ENCODE measurements at regions not wholly inside any gene's neighbourhood (a gene's known extent, or its start where the extent isn't known, plus 50 kb on each side); places are given as distances from the start of the nearest gene placed in this dataset.

- no peaks in the 10 kb centered on the region for H3F3A ChIP-seq (ENCODE audit: control insufficient read depth, insufficient read depth)
- TF ChIP-seq CTCF (IDR thresholded peaks at IDR 0.05; ENCODE audit: low read depth, low read length, poor library complexity, severe bottlenecking) (no peak), EZH2phosphoT487 (IDR thresholded peaks at IDR 0.05; ENCODE audit: borderline replicate concordance, low read length) (no peak)
- no peak overlapping the region for H3K4me3 ChIP-seq (ENCODE audit: low read length)
- H4K20me1 ChIP-seq (ENCODE audit: control insufficient read depth, insufficient read depth, low read depth, low read length) = no peaks in the 10 kb centered on the region
- no peaks in the 10 kb centered on the region for H3K36me3 ChIP-seq (ENCODE audit: control insufficient read depth, low read length)
- H3K27ac ChIP-seq (ENCODE audit: low read depth, low read length) = no peak overlapping the region
- H3K27me3 ChIP-seq (ENCODE audit: control insufficient read depth, low read length) = no peaks in the 10 kb centered on the region
- H3K9me2 ChIP-seq (replicated peaks; ENCODE audit: control insufficient read depth, low read length) = no peaks in the 10 kb centered on the region
- no peaks in the 10 kb centered on the region for H3K9me3 ChIP-seq (ENCODE audit: control insufficient read depth, insufficient read depth, low read length)
- H3K4me1 ChIP-seq (ENCODE audit: control insufficient read depth, low read length) = no peaks in the 10 kb centered on the region
- H3K79me2 ChIP-seq (ENCODE audit: control insufficient read depth, low read length) = no peaks in the 10 kb centered on the region
- no peak overlapping the region for H3K4me2 ChIP-seq (ENCODE audit: low read length)
Observed at GRCh38 chr5:121188849-121189248, 662.8 kb upstream of the FTMT start.

- Histone ChIP-seq H3F3A (ENCODE audit: control insufficient read depth, insufficient read depth) (no peaks in the 10 kb centered on the region), H3K36me3 (ENCODE audit: control insufficient read depth, low read length) (no peaks in the 10 kb centered on the region), H3K9me3 (ENCODE audit: control insufficient read depth, insufficient read depth, low read length) (no peaks in the 10 kb centered on the region), H4K20me1 (ENCODE audit: control insufficient read depth, insufficient read depth, low read depth, low read length) (no peaks in the 10 kb centered on the region), H3K4me1 (ENCODE audit: control insufficient read depth, low read length) (no peaks in the 10 kb centered on the region), H3K27me3 (ENCODE audit: control insufficient read depth, low read length) (no peaks in the 10 kb centered on the region), H3K9me2 (replicated peaks; ENCODE audit: control insufficient read depth, low read length) (no peaks in the 10 kb centered on the region), H3K4me3 (ENCODE audit: low read length) (no peak overlapping the region), H3K27ac (ENCODE audit: low read depth, low read length) (no peak overlapping the region), H3K4me2 (ENCODE audit: low read length) (no peak overlapping the region), H3K79me2 (ENCODE audit: control insufficient read depth, low read length) (no peaks in the 10 kb centered on the region)
- TF ChIP-seq EZH2phosphoT487 (IDR thresholded peaks at IDR 0.05; ENCODE audit: borderline replicate concordance, low read length) (no peak), CTCF (IDR thresholded peaks at IDR 0.05; ENCODE audit: low read depth, low read length, poor library complexity, severe bottlenecking) (no peak)
Observed at GRCh38 chr5:121189342-121190305, 662.1 kb upstream of the FTMT start.

- Histone ChIP-seq H4K20me1 (ENCODE audit: control insufficient read depth, insufficient read depth, low read depth, low read length) (no peaks in the 10 kb centered on the region), H3K27ac (ENCODE audit: low read depth, low read length) (no peak overlapping the region), H3K36me3 (ENCODE audit: control insufficient read depth, low read length) (no peaks in the 10 kb centered on the region), H3K4me3 (ENCODE audit: low read length) (no peak overlapping the region), H3K27me3 (ENCODE audit: control insufficient read depth, low read length) (no peaks in the 10 kb centered on the region), H3K4me1 (ENCODE audit: control insufficient read depth, low read length) (no peaks in the 10 kb centered on the region), H3K9me2 (replicated peaks; ENCODE audit: control insufficient read depth, low read length) (no peaks in the 10 kb centered on the region), H3K4me2 (ENCODE audit: low read length) (no peak overlapping the region), H3K79me2 (ENCODE audit: control insufficient read depth, low read length) (no peaks in the 10 kb centered on the region), H3K9me3 (ENCODE audit: control insufficient read depth, insufficient read depth, low read length) (no peaks in the 10 kb centered on the region), H3F3A (ENCODE audit: control insufficient read depth, insufficient read depth) (no peaks in the 10 kb centered on the region)
- TF ChIP-seq EZH2phosphoT487 (IDR thresholded peaks at IDR 0.05; ENCODE audit: borderline replicate concordance, low read length) (no peak), CTCF (IDR thresholded peaks at IDR 0.05; ENCODE audit: low read depth, low read length, poor library complexity, severe bottlenecking) (no peak)
Observed at GRCh38 chr5:121199216-121199999, 652.3 kb upstream of the FTMT start.
